OCI-LY3 (cell line): ENCODE measurements at regions not wholly inside any gene's neighbourhood (a gene's known extent, or its start where the extent isn't known, plus 50 kb on each side); places are given as distances from the start of the nearest gene placed in this dataset.

Experiments
- H2AFZ ChIP-seq: fragments of 200-600, 300-600 bp; shearing (Covaris generic); 2 replicates; pipeline ENCODE4 v1.6.0; 2014; ENCODE audit warnings: antibody characterized with exemption, low read depth, low read length
- H3K27ac ChIP-seq: fragments of 200-600, 300-600 bp; sonication (generic); 2 replicates; pipeline ENCODE4 v1.5.1; 2014; ENCODE audit warnings: mild to moderate bottlenecking, low read length, moderate library complexity, mixed read lengths
- H3K27me3 ChIP-seq: fragments of 200-600, 300-600 bp; sonication (generic); 2 replicates; pipeline ENCODE4 v1.6.1; 2014; ENCODE audit warnings: low read depth, low read length, mixed read lengths
- H3K36me3 ChIP-seq: fragments of 200-600, 300-600 bp; sonication (generic); replicated peaks from 2 replicates; pipeline ENCODE3; 2014; ENCODE audit warnings: low read depth, low read length, mixed read lengths
- H3K4me1 ChIP-seq: fragments of 300-600, 200-600 bp; sonication (generic); 2 replicates; pipeline ENCODE4 v1.6.1; 2014; ENCODE audit warnings: low read length, mixed read lengths
- H3K4me2 ChIP-seq: fragments of 200-600, 300-600 bp; sonication (generic); 2 replicates; pipeline ENCODE4 v1.6.1; 2014; ENCODE audit warnings: low read length, mixed read lengths
- H3K4me3 ChIP-seq: fragments of 300-600, 200-600 bp; sonication (generic); 2 replicates; pipeline ENCODE4 v1.5.1; 2014; ENCODE audit warnings: antibody characterized with exemption, mild to moderate bottlenecking, low read length, moderate library complexity
- H3K79me2 ChIP-seq: fragments of 300-600, 200-600 bp; shearing (Covaris generic); 2 replicates; pipeline ENCODE4 v1.6.1; 2014; ENCODE audit warnings: mild to moderate bottlenecking, low read length, mixed read lengths
- H3K9ac ChIP-seq: fragments of 300-600, 200-600 bp; shearing (Covaris generic); 2 replicates; pipeline ENCODE4 v1.6.0; 2014; ENCODE audit warnings: mild to moderate bottlenecking, low read length, moderate library complexity
- H3K9me3 ChIP-seq: fragments of 200-600, 300-600 bp; shearing (Covaris generic); 2 replicates; pipeline ENCODE4 v1.6.1; 2014; ENCODE audit warnings: low read length, mixed read lengths; ENCODE audit not compliant: insufficient read depth
- H4K20me1 ChIP-seq: fragments of 200-600, 300-600 bp; sonication (generic); 2 replicates; pipeline ENCODE4 v1.6.1; 2016; ENCODE audit warnings: low read length, mixed read lengths; ENCODE audit not compliant: insufficient read depth
- EZH2phosphoT487 ChIP-seq: fragments of 200-600 bp; shearing (Covaris generic); IDR thresholded peaks from 2 replicates; pipeline ENCODE4 v1.6.1; 2018; ENCODE audit warnings: antibody characterized with exemption, mixed run types, low read depth
- TF ChIP-seq, protein P1 (sequence below): fragments of 200-600, 300-600 bp; sonication (generic); IDR thresholded peaks from 2 replicates; pipeline ENCODE4 v1.5.1; 2014; ENCODE audit warnings: antibody characterized with exemption, low read length, low read depth

DNA sequence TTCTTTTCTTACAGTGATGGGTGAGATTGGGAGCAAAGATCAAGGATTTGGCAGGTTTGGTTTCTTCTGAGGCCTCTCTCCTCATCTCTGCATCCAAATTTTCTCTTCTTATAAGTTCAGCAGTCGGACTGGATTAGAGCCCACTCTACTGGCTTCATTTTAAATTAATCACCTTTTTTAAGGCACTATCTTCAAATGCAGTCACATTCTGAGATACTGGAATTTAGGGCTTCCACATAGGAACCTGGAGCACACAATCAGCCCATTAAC, 56.5 kb upstream of the PLSCR4 start:
- no peak overlapping the region for H3K27ac ChIP-seq
- H3K4me1 ChIP-seq, result no peaks in the 10 kb centered on the region
- no peak overlapping the region for H3K4me2 ChIP-seq
- H3K9ac ChIP-seq, result no peak overlapping the region
- TF ChIP-seq, protein P1, sequence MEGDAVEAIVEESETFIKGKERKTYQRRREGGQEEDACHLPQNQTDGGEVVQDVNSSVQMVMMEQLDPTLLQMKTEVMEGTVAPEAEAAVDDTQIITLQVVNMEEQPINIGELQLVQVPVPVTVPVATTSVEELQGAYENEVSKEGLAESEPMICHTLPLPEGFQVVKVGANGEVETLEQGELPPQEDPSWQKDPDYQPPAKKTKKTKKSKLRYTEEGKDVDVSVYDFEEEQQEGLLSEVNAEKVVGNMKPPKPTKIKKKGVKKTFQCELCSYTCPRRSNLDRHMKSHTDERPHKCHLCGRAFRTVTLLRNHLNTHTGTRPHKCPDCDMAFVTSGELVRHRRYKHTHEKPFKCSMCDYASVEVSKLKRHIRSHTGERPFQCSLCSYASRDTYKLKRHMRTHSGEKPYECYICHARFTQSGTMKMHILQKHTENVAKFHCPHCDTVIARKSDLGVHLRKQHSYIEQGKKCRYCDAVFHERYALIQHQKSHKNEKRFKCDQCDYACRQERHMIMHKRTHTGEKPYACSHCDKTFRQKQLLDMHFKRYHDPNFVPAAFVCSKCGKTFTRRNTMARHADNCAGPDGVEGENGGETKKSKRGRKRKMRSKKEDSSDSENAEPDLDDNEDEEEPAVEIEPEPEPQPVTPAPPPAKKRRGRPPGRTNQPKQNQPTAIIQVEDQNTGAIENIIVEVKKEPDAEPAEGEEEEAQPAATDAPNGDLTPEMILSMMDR, result no peak
- TF ChIP-seq EZH2phosphoT487, result no peak
- no peaks in the 10 kb centered on the region for H3K79me2 ChIP-seq
- no peaks in the 10 kb centered on the region for H3K36me3 ChIP-seq
- no peaks in the 10 kb centered on the region for H3K9me3 ChIP-seq
- no peak overlapping the region for H3K4me3 ChIP-seq
- no peaks in the 10 kb centered on the region for H4K20me1 ChIP-seq
- H3K27me3 ChIP-seq, result no peaks in the 10 kb centered on the region
- H2AFZ ChIP-seq, result no peak overlapping the region

DNA sequence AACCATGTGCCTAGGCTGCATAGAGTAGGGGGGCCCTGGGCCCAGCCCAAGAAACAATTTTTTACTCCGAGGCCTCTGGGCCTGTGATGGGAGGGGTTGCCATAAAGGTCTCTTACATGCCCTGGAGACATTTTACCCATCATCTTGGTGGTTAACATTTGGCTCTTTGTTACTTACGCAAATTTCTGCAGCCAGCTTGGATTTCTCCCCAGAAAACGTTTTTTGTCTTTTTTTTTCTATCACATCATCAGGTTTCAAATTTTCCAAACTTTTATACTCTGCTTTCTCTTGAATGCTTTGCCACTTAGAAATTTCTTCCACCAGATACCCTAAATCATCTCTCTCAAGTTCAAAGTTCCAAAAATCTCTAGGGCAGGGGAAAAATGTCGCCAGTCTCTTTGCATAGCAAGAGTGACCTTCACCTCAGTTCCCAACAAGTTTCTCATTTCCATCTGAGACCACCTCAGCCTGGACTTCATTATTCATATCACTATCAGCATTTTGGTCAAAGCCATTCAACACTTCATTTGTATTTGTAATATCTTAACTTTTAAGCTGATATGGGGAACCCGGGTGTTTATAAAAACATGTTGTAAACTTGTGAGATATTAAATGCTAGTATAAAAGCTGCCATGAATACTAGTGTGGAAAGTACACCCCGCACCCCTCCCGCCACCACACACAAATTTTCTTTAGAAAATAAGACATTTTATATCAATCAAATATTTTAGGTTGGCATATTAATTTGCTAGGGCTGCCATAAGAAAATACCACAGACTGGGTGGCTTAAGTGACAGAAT, 56.0 kb upstream of the PLSCR4 start:
- H3K36me3 ChIP-seq, result no peaks in the 10 kb centered on the region
- H4K20me1 ChIP-seq, result no peaks in the 10 kb centered on the region
- no peak overlapping the region for H3K4me2 ChIP-seq
- H3K27ac ChIP-seq, result no peak overlapping the region
- H3K9ac ChIP-seq, result no peak overlapping the region
- TF ChIP-seq, protein P1, result no peak
- no peak for TF ChIP-seq EZH2phosphoT487
- no peak overlapping the region for H2AFZ ChIP-seq
- H3K79me2 ChIP-seq, result no peaks in the 10 kb centered on the region
- H3K4me1 ChIP-seq, result no peaks in the 10 kb centered on the region
- H3K9me3 ChIP-seq, result no peaks in the 10 kb centered on the region
- no peaks in the 10 kb centered on the region for H3K27me3 ChIP-seq
- no peak overlapping the region for H3K4me3 ChIP-seq

GRCh38 chr3:146305808-146306423, 55.0 kb upstream of the PLSCR4 start:
- no peak overlapping the region for H3K4me3 ChIP-seq
- H3K27ac ChIP-seq, result no peak overlapping the region
- no peak overlapping the region for H2AFZ ChIP-seq
- TF ChIP-seq, protein P1, result no peak
- no peak for TF ChIP-seq EZH2phosphoT487
- no peaks in the 10 kb centered on the region for H4K20me1 ChIP-seq
- H3K36me3 ChIP-seq, result no peaks in the 10 kb centered on the region
- H3K27me3 ChIP-seq, result no peaks in the 10 kb centered on the region
- H3K4me1 ChIP-seq, result no peaks in the 10 kb centered on the region
- no peaks in the 10 kb centered on the region for H3K9me3 ChIP-seq
- no peak overlapping the region for H3K9ac ChIP-seq
- H3K79me2 ChIP-seq, result no peaks in the 10 kb centered on the region
- no peak overlapping the region for H3K4me2 ChIP-seq

DNA sequence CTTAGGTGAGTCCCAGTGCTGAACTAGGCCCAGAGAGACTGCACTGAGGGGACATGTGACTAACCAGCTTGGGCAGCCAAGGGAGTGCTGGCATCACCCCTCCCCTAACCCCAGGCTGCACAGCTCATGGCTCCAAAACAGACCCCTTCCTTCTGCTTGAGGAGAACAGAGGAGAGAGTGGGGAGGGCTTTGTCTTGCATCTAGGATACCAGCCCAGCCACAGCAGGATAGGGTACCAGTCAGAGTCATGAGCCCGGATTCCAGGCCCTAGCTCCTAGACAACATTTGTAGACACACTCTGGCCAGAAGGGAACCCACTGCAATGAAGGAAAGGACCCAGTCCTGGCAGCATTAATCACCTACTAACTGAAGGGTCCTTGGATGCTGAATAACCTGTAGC, 49.9 kb upstream of the PLSCR4 start:
- Histone ChIP-seq H3K4me1 (no peaks in the 10 kb centered on the region), H3K27ac (no peak overlapping the region), H3K4me2 (no peak overlapping the region), H3K79me2 (no peaks in the 10 kb centered on the region), H3K36me3 (no peaks in the 10 kb centered on the region), H2AFZ (no peak overlapping the region), H3K4me3 (no peak overlapping the region), H3K27me3 (no peaks in the 10 kb centered on the region), H3K9ac (no peak overlapping the region), H3K9me3 (no peaks in the 10 kb centered on the region), H4K20me1 (no peaks in the 10 kb centered on the region)
- TF ChIP-seq EZH2phosphoT487, result no peak
- TF ChIP-seq, protein P1, result no peak
